ENCODE measurements at regions not wholly inside any gene's neighbourhood (a gene's known extent, or its start where the extent isn't known, plus 50 kb on each side); places are given as distances from the start of the nearest gene placed in this dataset.
"Not testable (repeated sequence)": the region's sequence is repeated elsewhere in the genome, so short reads cannot be mapped to it uniquely, and the experiment has no call there.

DNA sequence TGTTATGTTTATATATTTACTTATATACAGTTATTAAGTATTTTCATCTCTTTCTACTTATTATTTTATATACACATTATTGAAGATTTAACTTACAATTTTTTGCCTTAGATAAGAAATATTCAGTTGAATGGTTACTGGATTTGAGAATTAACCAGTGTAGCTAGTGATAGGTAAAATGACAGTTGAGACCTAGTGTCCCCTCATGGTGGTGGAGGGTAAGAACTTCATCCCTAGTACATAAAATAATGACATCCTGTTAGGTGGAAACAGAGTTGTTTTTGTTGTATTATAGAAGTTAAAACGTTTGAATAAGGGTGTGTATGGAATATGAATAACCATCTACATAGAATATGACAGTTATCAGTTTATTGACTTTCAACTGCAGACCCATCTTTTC, 1152.4 kb upstream of the ALCAM start:
- no peak overlapping the region for H3K4me3 Mint-ChIP-seq

GRCh38 chr3:104214937-104215336, 1151.8 kb upstream of the ALCAM start:
- no peaks in the 10 kb centered on the region for H3K36me3 Mint-ChIP-seq
- H3K4me1 Mint-ChIP-seq (ENCODE audit: unreplicated experiment) = no peaks in the 10 kb centered on the region
- no peak overlapping the region for H3K27ac Mint-ChIP-seq
- no peak for DNase-seq (ENCODE audit: extremely low spot score, unreplicated experiment)
- TF ChIP-seq, protein P1, sequence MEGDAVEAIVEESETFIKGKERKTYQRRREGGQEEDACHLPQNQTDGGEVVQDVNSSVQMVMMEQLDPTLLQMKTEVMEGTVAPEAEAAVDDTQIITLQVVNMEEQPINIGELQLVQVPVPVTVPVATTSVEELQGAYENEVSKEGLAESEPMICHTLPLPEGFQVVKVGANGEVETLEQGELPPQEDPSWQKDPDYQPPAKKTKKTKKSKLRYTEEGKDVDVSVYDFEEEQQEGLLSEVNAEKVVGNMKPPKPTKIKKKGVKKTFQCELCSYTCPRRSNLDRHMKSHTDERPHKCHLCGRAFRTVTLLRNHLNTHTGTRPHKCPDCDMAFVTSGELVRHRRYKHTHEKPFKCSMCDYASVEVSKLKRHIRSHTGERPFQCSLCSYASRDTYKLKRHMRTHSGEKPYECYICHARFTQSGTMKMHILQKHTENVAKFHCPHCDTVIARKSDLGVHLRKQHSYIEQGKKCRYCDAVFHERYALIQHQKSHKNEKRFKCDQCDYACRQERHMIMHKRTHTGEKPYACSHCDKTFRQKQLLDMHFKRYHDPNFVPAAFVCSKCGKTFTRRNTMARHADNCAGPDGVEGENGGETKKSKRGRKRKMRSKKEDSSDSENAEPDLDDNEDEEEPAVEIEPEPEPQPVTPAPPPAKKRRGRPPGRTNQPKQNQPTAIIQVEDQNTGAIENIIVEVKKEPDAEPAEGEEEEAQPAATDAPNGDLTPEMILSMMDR (conservative IDR thresholded peaks at IDR 0.05) = no peak
- no peak overlapping the region for H3K4me3 Mint-ChIP-seq
- H3K9me3 Mint-ChIP-seq = no peaks in the 10 kb centered on the region
- H3K27me3 Mint-ChIP-seq = no peaks in the 10 kb centered on the region

More for the DNA sequence above, 1152.4 kb upstream of the ALCAM start:
- DNase-seq (ENCODE audit: extremely low spot score, unreplicated experiment) = no peak
- TF ChIP-seq, protein P1 (conservative IDR thresholded peaks at IDR 0.05) = peak; percentile 17
- Mint-ChIP-seq H3K27ac (no peak overlapping the region), H3K9me3 (no peaks in the 10 kb centered on the region), H3K27me3 (no peaks in the 10 kb centered on the region), H3K36me3 (no peaks in the 10 kb centered on the region), H3K4me1 (ENCODE audit: unreplicated experiment) (no peaks in the 10 kb centered on the region)

- not testable (repeated sequence) for H3K4me3 Mint-ChIP-seq; H3K27me3 Mint-ChIP-seq; H3K9me3 Mint-ChIP-seq; H3K27ac Mint-ChIP-seq; H3K36me3 Mint-ChIP-seq; DNase-seq (ENCODE audit: extremely low spot score, unreplicated experiment); H3K4me1 Mint-ChIP-seq (ENCODE audit: unreplicated experiment)
These were observed 1147.7 kb upstream of the ALCAM start for GRCh38 chr3:104219046-104219445.

- Mint-ChIP-seq H3K27ac (no peak overlapping the region), H3K36me3 (no peaks in the 10 kb centered on the region), H3K9me3 (no peaks in the 10 kb centered on the region), H3K4me3 (no peak overlapping the region), H3K27me3 (no peaks in the 10 kb centered on the region), H3K4me1 (ENCODE audit: unreplicated experiment) (no peaks in the 10 kb centered on the region)
- no peak for DNase-seq (ENCODE audit: extremely low spot score, unreplicated experiment)
- TF ChIP-seq, protein P1 (conservative IDR thresholded peaks at IDR 0.05) = no peak
These were observed 1132.1 kb upstream of the ALCAM start for GRCh38 chr3:104234442-104235194.

- Mint-ChIP-seq H3K4me3 (no peak overlapping the region), H3K4me1 (ENCODE audit: unreplicated experiment) (peaks cover 14% of the 10 kb centered on the region), H3K9me3 (peaks cover 10% of the 10 kb centered on the region), H3K27ac (no peak overlapping the region), H3K36me3 (no peaks in the 10 kb centered on the region), H3K27me3 (no peaks in the 10 kb centered on the region)
- TF ChIP-seq, protein P1 (conservative IDR thresholded peaks at IDR 0.05) = no peak
- DNase-seq (ENCODE audit: extremely low spot score, unreplicated experiment) = no peak
These were observed 1122.0 kb upstream of the ALCAM start for GRCh38 chr3:104244680-104245220.

DNA sequence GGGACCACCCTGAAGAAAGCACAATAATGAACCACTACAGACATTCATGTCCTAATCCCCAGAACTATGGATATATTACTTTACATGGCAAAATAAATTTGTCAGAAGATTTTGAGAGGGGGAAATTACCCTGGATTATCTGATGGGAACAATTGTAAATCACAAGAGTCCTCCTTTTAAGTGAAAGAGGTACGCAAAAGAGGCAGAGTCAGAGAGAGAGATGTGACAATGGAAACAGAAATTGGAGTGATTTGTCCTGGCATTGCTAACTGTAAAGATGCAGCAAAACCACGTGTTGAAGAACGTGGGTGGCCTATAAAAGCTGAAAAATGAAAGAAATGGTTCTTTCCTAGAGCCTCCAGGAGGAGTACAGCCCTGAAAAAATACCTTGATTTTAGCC, 1121.4 kb upstream of the ALCAM start:
- H3K4me3 Mint-ChIP-seq = no peak overlapping the region
- no peaks in the 10 kb centered on the region for H3K36me3 Mint-ChIP-seq
- H3K27ac Mint-ChIP-seq = no peak overlapping the region
- H3K4me1 Mint-ChIP-seq (ENCODE audit: unreplicated experiment) = peaks cover 14% of the 10 kb centered on the region
- DNase-seq (ENCODE audit: extremely low spot score, unreplicated experiment) = no peak
- TF ChIP-seq, protein P1 (conservative IDR thresholded peaks at IDR 0.05) = no peak
- H3K27me3 Mint-ChIP-seq = no peaks in the 10 kb centered on the region
- peaks cover 10% of the 10 kb centered on the region for H3K9me3 Mint-ChIP-seq

Measured in type B pancreatic cell (in vitro differentiated cells).